D341Med (cell line): ENCODE measurements at regions not wholly inside any gene's neighbourhood (a gene's known extent, or its start where the extent isn't known, plus 50 kb on each side); places are given as distances from the start of the nearest gene placed in this dataset.
"Not testable (repeated sequence)": the region's sequence is repeated elsewhere in the genome, so short reads cannot be mapped to it uniquely, and the experiment has no call there.

Experiments
- DNase-seq: peaks from one replicate; pipeline ENCODE4 v3.0.0; 2012; ENCODE audit warnings: low spot score

DNA sequence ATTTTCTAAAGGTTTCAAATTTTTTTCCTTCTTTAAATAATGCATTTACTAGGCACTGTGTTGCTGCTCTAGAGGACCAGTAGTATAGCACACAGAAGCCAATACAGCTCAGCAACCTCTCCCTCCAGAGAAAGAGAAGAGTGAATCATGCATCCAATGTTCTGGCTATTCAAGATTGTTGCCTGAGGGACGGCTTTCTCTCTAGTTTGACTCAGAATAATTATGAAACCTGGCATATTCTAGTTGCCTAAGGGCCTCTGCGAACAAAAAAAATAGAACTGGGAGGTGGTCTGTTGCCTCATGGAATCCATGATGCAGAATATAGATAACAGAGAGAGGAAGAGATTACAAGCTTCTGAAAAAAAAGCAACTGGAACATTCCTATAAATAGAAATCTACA is 1233.3 kb upstream of the PABPC4L start:
- no peak for DNase-seq

DNA sequence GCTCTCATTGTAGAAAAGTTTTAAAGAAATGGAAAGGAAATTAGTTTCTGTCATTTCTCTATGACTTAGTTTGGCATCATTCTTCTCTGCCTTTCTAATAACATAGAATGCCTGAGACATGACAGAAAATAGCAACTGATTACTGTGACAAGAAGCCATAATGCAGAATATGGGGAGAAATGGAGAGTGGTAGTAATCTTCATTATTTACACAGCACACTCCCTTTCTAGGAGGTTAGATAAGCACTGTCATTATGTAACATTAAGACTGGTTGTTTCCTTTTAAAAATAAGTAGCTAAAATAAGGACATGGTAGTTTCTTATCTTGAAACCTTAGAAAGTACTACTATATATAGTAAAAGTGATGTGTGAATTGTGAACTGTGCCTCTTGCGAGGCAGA is 1227.9 kb upstream of the PABPC4L start:
- no peak for DNase-seq

DNA sequence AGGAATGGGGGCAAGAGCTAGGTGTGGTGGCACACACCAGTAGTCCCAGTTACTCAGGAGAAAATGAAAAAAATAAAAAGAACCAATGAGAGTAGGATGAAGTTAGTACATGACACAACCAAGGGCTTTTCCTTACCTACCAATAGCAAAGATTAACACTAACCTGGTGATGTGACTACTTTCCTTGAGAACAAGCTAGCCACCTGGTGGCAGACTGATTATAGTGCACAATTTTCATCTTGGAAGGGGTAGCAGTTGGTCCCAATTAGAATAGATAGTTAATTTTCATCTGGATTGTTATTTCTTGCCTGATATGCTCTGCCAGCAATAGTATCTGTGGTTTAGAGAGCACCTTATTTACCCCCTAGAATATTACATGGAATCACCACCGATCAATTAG is 1216.8 kb upstream of the PABPC4L start:
- DNase-seq: peak; percentile 38

DNA sequence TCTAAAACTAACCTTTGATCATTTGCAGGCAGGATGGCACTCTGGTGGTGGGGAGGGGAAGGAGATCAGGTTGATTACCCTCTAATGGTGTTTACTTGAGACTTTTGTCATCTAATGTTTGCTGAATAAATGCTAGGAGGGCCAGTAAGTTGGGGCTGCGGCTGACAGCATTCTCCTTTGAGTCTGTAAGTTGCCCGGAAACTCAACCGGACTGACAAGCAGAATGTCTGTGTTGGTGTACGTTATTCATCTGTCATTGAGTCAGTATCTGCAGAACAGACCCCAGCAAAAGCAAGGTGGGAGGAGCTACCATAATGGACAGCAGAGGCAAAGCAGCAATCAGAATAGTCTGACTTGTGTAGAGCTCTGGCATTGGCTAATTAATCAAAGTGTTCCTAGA is 1210.6 kb upstream of the PABPC4L start:
- DNase-seq: no peak

DNA sequence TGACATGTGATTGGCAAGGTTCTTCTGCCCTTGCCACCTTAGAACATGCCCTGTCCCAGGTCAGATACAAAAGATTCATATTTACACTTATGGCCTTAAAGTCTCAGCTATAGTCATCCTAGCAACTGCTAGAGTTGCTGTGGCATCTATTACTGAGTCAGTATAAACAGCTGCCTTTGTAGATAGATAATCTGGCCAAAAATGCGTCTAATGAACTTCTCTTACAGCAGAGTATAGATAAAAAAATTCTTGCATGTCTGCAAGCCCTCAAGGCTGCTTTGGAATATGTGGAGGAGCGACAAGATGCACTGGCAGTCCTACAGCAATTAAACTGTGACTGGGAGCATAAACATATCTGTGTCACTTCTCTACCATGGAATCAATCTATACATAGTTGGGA is 1209.7 kb upstream of the PABPC4L start:
- no peak for DNase-seq

DNA sequence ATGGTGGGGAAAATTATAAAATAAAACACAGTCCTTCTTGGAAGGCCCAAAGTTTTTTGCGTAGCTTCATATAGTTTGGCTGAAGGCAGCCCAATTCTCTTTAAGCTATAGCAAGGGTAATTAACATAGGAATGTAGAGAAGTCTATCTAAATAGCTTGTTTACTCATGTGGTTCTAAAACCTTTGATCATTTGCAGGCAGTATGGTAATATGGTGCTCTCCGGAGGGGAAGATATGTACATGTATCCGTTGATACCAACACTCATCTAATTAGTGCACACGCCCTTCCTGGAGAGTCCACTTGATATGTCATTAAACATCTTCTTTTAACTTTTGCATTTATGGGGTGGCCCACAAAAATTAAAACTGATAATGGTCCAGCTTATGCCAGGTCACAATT is 1207.7 kb upstream of the PABPC4L start:
- DNase-seq: not testable (repeated sequence)

DNA sequence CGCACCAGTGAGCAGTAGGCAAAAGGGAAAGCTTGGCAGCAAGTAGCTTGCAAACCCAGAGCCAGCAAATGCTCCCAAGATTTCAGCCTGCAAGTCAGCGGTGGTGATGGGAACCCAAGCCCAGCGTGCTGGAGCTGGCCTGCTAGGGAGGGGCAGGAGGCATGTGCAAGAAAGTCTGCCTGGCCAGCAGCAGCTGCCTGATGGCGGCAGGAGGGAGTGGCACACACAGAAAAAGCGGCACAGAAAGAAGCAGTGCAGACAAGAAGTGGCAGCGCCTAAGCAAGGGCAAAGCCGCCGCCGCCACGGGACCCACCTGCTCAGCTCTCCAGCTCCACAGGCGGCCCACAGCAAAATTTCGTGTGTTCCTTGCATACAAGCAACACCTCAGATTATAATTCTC is 1206.5 kb upstream of the PABPC4L start:
- DNase-seq: peak; percentile 20

DNA sequence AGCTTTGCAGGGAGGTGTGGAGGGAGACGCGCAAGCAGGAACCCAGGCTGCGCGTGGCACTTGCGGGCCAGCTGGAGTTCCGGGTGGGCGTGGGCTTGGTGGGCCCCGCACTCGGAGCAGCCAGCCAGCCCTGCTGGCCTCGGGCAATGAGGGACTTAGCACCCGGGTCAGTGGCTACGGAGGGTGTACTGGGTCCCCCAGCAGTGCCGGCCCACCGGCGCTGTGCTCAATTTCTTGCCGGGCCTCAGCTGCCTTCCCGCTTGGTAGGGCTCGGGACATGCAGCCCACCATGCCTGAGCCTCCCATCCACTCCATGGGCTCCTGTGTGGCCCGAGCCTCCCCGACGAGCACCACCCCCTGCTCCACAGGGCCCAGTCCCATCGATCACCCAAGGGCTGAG is 1205.0 kb upstream of the PABPC4L start:
- not testable (repeated sequence) for DNase-seq

DNA sequence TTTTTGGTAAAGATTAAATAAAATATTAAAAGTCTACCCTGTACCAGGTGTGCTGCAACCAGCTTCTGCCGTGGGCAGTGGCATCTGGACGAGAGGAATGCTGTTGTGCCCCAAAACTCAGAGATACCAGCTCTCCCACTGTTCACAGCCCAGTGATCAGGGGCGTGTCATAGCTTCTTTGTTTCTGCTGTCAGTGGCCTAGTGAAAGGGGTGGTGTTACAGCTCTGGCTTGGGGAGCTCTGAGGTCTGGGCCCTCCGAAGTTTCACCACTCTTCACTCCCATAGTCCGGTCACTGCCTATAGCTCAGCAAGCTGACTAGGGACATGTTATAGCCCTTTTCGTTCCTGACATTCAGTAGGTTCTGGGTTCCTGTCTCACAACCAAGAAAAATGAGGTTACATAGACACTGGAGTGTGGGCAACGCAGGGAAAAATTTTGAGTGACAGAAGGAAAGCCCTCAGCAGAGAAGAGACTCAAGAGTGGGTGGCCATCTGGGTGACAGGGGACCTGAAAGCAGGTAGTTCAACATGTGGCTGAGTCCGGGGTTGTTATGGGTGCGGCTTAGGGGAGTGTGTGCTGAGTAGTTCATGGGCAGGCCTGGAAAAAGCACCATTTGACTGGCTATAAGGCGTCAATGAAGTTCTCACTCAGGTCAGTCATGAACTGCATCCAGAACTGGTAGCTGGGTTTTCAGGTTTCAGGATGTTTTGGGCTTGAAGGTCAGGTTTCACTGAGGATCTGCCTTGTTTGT is 1184.4 kb upstream of the PABPC4L start:
- no peak for DNase-seq

DNA sequence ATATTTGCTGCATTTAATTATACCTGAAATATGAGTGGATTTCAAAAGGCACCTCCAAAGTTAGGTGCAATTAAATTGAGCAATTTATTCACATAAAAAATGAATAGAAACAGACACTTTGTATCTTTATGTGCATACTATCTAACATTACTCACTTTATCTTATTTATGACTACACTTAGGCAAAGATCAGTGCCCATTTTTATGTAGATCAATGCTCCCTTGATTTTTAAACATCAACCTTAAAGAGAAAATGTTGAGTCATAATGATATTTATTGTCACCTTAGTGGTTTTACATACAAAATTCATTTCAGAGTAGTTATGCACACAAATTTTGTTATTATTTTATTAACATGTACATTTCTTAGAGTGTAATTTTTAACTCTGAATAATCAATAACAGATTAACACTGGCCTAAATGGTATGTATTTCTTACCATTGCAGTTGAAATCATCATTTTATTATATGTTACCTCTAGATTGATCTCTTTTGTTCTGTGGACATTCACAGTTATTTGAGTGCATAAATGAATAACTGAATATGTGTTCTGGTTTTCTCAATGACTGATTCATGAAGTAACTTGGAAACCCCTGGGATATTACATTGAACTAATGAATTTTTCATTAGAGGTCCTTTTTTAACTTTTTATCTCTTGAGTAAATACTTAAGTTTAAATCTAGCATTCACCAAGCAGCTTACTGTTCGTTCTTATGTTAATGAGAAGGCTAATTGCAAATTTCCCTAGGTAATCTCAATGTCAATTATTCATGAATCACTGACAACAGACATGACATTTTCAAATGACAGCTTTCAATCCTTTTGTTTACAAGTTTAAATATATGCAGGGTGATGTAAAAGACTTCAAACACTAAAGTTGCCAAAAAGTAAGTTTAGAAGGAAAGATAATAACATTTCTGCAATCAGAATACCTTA is 1182.0 kb upstream of the PABPC4L start:
- DNase-seq: no peak

DNA sequence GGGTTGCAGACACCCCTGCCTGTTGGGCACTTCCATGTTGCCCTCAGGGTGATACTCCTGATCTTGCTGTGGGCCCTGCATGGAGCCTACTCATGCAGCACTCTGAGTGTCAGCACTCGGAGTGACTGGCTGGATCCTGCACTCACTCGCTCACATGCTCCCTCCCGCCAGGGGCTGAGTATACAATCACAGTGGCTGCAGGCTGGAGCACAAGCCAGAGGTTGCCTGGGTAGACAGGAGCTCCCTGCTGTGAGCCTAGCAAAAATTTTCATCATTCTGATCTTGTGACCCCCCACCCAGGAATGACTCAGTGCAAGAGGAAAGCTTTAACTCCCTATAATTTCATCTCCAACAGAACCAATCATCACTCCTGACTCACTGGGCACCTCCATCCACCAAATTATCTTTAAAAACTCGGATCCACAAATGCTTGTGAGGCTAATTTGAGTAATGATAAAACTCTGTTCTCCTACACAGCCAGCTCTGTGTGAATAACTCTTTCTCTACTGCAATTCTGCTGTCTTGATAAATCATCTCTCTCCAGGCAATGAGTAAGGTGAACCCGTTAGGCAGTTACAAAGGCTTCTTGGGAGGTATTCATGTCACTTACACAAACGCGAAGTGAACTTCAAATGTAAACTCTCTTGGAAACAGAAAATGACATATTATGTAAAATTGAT is 1180.8 kb upstream of the PABPC4L start:
- no peak for DNase-seq

DNA sequence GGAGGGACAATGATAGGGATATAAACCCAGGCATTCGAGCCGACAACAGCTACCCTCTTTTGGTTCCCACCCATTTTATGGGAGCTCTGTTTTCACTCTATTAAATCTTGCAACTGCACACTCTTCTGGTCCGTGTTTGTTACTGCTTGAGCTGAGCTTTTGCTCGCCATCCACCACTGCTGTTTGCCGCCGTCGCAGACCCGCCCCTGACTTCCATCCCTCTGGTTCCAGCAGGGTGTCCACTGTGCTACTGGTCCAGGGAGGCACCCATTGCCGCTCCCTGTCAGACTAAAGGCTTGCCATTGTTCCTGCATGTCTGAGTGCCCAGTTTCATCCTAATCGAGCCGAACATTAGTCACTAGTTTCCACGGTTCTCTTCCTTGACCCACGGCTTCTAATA is 1170.5 kb upstream of the PABPC4L start:
- DNase-seq: no peak

DNA sequence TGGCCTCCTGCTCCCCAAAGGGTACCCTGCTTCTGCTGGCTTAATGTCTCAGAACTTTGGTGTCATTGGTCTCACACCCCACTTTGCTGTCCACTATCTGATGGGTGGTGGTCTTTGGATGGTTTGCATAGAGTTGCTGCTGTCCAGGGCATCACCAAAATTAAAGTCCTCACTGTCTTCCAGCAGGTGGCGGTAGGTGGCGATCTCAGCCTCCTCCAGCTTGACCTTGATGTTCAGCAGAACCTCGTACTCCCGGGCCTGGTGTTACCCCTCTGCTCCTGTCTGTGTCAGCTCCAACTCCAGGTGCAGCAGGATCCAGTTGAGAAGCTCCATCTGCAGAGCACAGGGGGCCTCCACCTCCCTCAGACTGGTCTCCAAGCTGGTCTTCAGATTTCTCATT is 1169.5 kb upstream of the PABPC4L start:
- no peak for DNase-seq

DNA sequence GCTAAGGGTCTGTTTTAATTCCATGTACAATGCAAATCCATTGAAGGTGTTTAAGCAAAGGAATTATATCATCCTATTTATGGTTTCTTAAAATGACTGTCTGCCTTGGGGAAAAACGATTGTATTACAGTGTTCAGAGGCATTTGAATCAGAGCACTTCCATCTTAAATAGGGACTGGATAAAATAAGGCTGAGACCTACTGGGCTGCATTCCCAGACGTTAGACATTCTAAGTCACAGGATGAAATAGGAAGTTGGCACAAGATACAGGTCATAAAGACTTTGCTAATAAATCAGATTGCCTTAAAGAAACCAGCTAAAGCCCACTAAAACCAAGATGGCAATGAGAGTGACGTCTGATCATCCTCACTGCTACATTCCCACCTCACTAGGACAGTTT is 1167.2 kb upstream of the PABPC4L start:
- no peak for DNase-seq

DNA sequence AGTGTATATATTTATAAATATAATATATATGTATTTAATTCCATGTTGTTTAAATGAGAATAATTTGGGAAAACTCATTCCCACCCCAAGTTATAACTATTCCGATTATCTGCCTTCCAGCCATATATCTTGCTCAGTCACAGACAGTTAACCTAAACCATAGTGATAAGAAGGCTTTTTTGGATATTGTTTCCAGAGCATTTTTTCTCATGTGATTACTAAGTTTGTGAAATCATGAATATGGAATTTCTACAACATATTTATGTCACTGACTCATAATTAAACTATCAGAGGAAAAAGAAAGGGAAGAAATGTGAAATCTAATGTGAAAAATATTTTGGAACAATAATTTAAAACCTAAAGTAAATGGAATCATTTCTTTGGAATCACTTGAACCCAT is 1163.5 kb upstream of the PABPC4L start:
- no peak for DNase-seq

DNA sequence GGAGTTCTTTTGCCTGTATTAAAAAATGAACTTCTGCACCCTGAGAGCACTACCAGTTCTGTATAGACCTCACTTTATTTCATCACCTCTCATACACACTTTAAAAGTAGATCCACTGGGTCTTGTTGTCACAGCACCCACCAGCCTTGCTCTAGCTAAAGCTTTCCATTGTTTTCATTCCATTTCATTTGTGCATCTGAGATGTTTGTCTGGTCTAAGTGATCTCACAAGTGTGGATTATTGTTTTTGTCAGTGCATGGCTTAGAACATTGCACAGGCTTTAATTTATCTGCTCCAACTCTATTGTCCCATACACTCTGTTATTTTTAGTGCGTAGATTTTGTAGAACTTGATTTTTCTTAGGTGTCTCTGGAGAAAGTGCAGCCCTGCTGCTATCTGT is 1157.5 kb upstream of the PABPC4L start:
- no peak for DNase-seq

DNA sequence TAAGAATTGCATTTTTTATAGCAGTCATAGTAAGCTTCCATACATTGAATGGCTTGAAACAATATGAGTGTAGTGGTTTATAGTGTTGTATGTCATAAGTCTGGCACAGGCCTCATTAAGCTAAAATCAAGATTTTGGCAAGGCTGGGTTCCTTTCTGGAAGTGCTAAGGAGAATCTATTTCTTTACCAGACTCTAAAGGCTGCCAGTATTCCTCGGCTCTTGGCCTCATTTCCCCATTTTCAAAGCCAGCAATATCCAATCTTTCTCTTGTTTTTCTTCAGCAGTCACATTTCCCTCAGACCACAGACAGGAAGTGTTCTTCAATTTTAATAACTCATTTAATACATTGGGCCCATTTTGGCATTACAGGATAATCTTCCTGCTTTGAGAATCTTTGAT is 1155.5 kb upstream of the PABPC4L start:
- DNase-seq: no peak

DNA sequence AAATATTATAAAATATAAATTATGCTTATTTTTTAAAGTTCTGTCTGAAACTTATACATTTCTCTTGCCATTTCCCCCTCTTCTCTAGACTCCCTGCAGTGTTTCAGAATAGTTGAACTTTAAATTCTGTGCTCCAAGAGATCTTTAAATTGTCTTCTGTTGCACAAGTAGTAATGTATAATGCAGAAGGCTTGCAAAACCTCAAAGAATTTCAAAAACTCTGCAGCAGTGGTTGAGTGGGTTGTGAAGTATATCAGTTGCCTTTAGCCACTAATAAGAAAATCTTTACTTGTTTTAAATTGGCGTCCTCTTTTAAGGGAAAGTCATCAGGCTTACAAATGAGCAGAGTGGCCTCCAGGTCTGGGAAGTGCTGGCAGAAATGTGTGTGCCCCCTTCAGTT is 1153.3 kb upstream of the PABPC4L start:
- DNase-seq: no peak

DNA sequence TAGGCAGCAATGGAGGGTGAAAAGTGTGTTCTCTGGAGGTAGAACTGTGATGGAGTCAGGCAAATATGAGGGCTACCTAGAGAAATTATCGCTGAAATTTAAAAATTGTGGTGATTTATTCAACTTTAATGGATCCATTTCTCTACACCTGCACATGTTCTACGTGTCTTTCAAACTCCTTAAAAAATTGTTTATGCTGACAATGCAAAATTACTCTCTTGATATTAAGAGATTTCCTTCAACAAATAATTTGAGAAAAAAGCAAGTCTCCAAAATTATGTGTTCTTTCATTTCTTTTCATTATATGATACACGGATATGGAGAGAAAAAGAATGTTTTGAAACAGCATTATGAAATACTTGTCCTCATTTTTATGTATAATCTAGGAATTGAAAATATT is 1151.4 kb upstream of the PABPC4L start:
- DNase-seq: no peak

DNA sequence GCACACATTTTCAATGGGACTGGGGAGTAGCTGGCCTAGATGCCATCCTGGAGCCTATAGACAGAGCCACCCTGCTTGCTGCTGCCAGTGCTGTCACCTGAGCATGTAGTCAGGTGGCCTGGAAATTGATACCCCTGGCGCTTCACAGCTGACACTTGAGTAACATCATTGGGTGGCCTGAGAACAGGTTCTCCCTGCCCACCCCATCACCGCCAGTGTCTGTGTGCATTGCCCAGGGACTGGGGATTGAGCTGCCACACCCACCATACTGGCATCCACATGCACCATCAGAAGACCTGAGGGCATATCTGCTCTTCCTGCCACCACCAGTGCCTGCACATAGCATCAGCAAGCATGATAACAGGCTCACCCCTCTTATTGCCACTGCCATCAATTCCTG is 1142.9 kb upstream of the PABPC4L start:
- DNase-seq: no peak

DNA sequence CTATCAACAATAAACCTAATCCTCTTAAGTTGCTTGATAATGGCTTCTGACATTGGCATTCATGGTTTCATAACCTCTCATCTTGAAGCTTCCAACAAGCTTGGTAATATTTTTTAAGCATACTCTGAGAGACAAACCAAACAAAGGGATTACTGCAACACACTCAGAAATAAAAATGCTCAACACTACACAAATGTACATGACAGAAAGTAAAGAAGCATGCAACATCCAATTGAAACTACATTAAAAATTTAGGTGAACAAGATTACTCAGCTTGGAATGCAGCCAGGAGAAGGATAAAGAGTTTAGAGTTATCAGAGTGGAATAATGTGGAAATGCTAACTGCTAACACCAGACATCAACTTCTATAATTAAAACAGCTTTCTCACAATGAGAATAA is 1136.6 kb upstream of the PABPC4L start:
- DNase-seq: no peak

DNA sequence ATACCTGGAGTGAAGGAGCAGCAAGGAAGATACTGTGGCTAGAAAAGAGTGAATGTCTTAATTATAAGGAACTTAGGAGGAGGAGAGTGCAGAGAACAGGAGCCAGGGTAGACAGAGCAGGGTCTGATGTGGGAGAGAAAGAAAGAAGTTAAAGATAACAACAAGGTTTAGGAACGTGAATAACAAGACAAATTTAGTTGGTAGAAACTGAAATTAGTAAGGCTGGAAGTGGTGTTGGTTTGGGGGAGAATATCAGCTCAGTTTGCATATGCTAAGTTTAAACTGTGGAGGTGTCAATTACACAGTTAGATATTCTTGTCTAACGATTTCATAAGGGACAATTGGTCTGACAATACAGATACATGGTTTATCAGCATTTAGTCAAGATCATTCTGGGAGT is 1123.7 kb upstream of the PABPC4L start:
- DNase-seq: no peak

DNA sequence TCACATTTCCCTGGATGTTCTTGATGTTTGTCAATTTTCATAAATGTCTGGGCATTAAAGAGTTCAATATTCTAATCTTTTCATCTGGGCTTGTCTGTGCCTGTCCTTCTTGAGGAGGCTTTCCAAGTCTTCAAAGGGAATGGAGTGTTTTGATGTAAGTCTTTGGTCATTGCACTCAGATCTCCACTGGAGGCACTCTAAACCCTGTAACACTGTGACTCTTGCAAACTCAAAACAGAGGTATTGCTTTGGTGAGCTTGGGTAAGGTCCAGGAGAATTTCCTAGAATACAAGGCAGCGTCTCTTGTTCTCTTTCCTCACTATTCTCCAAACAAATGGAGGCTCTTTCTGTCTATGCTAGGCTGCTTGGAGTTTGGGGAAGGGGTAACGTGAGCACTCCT is 1118.1 kb upstream of the PABPC4L start:
- no peak for DNase-seq
